ENCODE measurements at regions not wholly inside any gene's neighbourhood (a gene's known extent, or its start where the extent isn't known, plus 50 kb on each side); places are given as distances from the start of the nearest gene placed in this dataset.

GRCh38 chr7:46651561-46652088 lies 730.6 kb upstream of the IGFBP3 start:
- TF ChIP-seq FOS (IDR thresholded peaks at IDR 0.05; ENCODE audit: low read depth, low read length) (no peak), CEBPB (IDR thresholded peaks at IDR 0.05; ENCODE audit: low read depth, low read length) (no peak), RCOR1 (IDR thresholded peaks at IDR 0.05; ENCODE audit: insufficient replicate concordance, low read length) (no peak), RFX5 (IDR thresholded peaks at IDR 0.05; ENCODE audit: low read depth, low read length) (no peak), SMC3 (IDR thresholded peaks at IDR 0.05; ENCODE audit: low read depth, low read length) (no peak), NFE2L2 (IDR thresholded peaks at IDR 0.05; ENCODE audit: low read depth, low read length) (no peak)
- H3K4me3 ChIP-seq (ENCODE audit: insufficient read depth, low read depth, low read length), result no peak overlapping the region
- no peaks in the 10 kb centered on the region for H4K20me1 ChIP-seq (ENCODE audit: insufficient read depth, low read length)
- ChIA-PET CTCF (no interaction called here), POLR2A (ENCODE audit: unreplicated experiment) (no interaction called here)
- no peak overlapping the region for H2BK15ac ChIP-seq (ENCODE audit: low read depth, low read length)
- no peaks in the 10 kb centered on the region; the same call in 1 of the 2 replicates for H3K9me1 ChIP-seq (ENCODE audit: insufficient read depth, low read length)
- no peaks in the 10 kb centered on the region; the same call in none of the 2 replicates for H3K27me3 ChIP-seq (ENCODE audit: control insufficient read depth, insufficient read depth, low read length)
- no peak overlapping the region for H2BK5ac ChIP-seq (ENCODE audit: low read depth, low read length, poor library complexity, severe bottlenecking)
- intact Hi-C loops (cut with micrococcal nuclease) (no loop called here), dilution Hi-C loops (cut with HindIII; ENCODE audit: low sequenced_read_pairs, unreplicated experiment) (no loop called here), in situ Hi-C loops (cut with MboI; ENCODE audit: low sequenced_read_pairs) (no loop called here)
- no peaks in the 10 kb centered on the region for H3K79me1 ChIP-seq (ENCODE audit: low read depth in 1 of 2, low read length in 2 of 2)
- no peaks in the 10 kb centered on the region for H3K36me3 ChIP-seq (ENCODE audit: control insufficient read depth, insufficient read depth, low read length)
- WGBS, 2 experiments (ENCODE audit: extremely low coverage in 2 of 2, insufficient read length in 1 of 2), result no CpG with 5 or more reads among the region's 8 CpGs
- ATAC-seq (ENCODE audit: low read depth) (no peak), DNase-seq (no peak)
- no peak overlapping the region for H3K14ac ChIP-seq (replicated peaks; ENCODE audit: low read depth, low read length)
- no TSS peak for BruUV-seq (replicated peaks)
- H3K4me1 ChIP-seq (ENCODE audit: control insufficient read depth, insufficient read depth, low read length), result no peaks in the 10 kb centered on the region
- no peak overlapping the region for H2AFZ ChIP-seq (replicated peaks; ENCODE audit: low read length, poor library complexity)
- H3K18ac ChIP-seq (ENCODE audit: low read depth, low read length), result no peak overlapping the region
- H3K4me2 ChIP-seq (ENCODE audit: low read depth, low read length), result no peak overlapping the region
- H3K56ac ChIP-seq (ENCODE audit: extremely low read depth, insufficient read depth, low read length), result no peak overlapping the region
- no peak overlapping the region for H3K4ac ChIP-seq (ENCODE audit: low read depth, low read length)
- H3K23ac ChIP-seq (ENCODE audit: low read depth, low read length), result no peak overlapping the region
- no peak overlapping the region for H4K5ac ChIP-seq (ENCODE audit: low read depth, low read length)
- no peak overlapping the region for H2AK9ac ChIP-seq (replicated peaks; ENCODE audit: low read depth, low read length, poor library complexity)
- H2BK20ac ChIP-seq (ENCODE audit: low read depth, low read length), result no peak overlapping the region
- H2AK5ac ChIP-seq (ENCODE audit: low read depth, low read length), result no peak overlapping the region
- no peak overlapping the region for H3K9ac ChIP-seq (ENCODE audit: low read depth, low read length)
- no peak overlapping the region for H4K8ac ChIP-seq (ENCODE audit: low read depth in 2 of 2, low read length in 2 of 2)
- H4K91ac ChIP-seq (ENCODE audit: insufficient read depth, low read depth, low read length), result no peak overlapping the region
- H2BK120ac ChIP-seq (ENCODE audit: low read depth, low read length), result no peak overlapping the region
- peaks cover 3% of the 10 kb centered on the region; the same call in 1 of the 2 replicates for H3K9me3 ChIP-seq (ENCODE audit: control insufficient read depth, insufficient read depth, low read length)
- no peak overlapping the region for H3K27ac ChIP-seq (ENCODE audit: insufficient read depth, low read length)

Measured in IMR-90 (cell line).